NCI-H69 (cell line): ENCODE measurements at regions not wholly inside any gene's neighbourhood (a gene's known extent, or its start where the extent isn't known, plus 50 kb on each side); places are given as distances from the start of the nearest gene placed in this dataset.
A peak's percentile ranks its signal among the peaks of the same experiment; 100 is the strongest.

Experiments
- DNase-seq: peaks from one replicate; lab custom pipeline; 2025; lab: John Stamatoyannopoulos, UW

- DNase-seq, result no peak
Observed at GRCh38 chr4:10204401-10205058, 87.9 kb upstream of the WDR1 start.

- DNase-seq, result no peak
Observed at GRCh38 chr4:10203851-10204250, 87.3 kb upstream of the WDR1 start.

GRCh38 chr4:10201381-10202223, 85.0 kb upstream of the WDR1 start:
- DNase-seq, result no peak

- DNase-seq, result no peak
Observed at GRCh38 chr4:10200869-10201268, 84.3 kb upstream of the WDR1 start.

- DNase-seq, result no peak
Observed at GRCh38 chr4:10198365-10198764, 81.8 kb upstream of the WDR1 start.

DNA sequence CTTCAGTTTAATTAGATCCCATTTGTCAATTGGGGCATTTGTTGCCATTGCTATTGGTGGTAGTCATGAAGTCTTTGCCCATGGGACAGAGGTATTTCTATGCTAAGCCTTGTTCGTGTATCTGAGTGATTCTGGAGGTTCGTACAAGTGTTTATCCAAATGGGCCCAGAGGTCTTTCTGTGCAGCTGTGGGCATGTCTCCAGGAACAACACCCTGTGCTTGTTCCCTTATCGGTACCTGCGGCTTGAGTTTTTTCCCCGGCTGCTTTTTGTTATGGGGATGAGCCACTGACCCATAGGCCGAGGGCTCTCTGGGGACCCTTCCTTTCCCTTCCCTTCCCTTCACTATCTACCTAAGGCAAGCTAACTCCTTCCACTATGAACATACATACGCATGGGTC, 81.4 kb upstream of the WDR1 start:
- DNase-seq, result no peak

DNA sequence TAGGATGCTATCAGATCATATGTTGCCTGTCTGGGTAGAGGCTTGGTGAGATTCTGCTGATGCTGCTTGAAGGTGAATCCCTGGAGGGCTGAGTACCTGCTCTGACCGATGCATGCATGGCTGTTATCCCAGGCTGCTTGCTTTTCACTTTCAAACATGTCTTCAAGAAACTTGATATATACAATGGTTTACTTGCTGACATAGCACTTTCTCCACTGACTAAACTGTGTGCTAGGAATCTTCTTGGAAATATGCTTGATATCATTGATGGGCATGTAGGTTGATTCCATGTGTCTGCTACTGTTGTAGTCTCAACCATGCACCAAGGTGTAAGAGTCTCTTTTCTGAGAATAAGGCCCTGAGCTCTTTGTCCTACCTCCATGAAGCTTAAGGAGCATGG, 79.6 kb upstream of the WDR1 start:
- no peak for DNase-seq

DNA sequence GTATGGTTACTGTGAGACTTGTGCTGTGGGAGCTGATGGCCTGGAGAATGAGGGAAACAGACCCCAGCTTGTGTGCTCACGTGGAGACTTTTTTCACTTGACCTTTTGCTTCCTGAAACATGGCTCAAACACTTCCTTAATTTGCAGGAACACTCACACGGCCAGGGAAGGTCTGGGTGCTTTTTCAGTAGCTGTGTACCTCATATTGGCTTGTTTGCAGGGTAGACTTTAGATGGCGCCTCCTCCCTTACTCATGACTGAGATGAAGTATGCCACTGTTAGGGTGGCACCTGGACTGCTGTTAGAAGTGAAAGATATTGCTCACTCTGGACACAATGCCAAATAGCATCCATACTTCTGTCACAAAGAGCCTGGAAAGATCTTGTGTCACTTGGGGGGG, 75.7 kb upstream of the WDR1 start:
- no peak for DNase-seq

- DNase-seq, result no peak
Observed at GRCh38 chr4:10188400-10189004, 71.9 kb upstream of the WDR1 start.

GRCh38 chr4:10186228-10187214, 69.9 kb upstream of the WDR1 start:
- peak; percentile 0 for DNase-seq

GRCh38 chr4:10185518-10186227, 69.1 kb upstream of the WDR1 start:
- DNase-seq, result no peak

- DNase-seq, result no peak
Observed at GRCh38 chr4:10184501-10184938, 67.9 kb upstream of the WDR1 start.

- DNase-seq, result no peak
Observed at GRCh38 chr4:10184041-10184440, 67.4 kb upstream of the WDR1 start.

GRCh38 chr4:10183462-10183861, 66.9 kb upstream of the WDR1 start:
- DNase-seq, result no peak

GRCh38 chr4:10182446-10183424, 66.1 kb upstream of the WDR1 start:
- DNase-seq, result no peak

- no peak for DNase-seq
Observed at GRCh38 chr4:10181745-10182445, 65.3 kb upstream of the WDR1 start.

DNA sequence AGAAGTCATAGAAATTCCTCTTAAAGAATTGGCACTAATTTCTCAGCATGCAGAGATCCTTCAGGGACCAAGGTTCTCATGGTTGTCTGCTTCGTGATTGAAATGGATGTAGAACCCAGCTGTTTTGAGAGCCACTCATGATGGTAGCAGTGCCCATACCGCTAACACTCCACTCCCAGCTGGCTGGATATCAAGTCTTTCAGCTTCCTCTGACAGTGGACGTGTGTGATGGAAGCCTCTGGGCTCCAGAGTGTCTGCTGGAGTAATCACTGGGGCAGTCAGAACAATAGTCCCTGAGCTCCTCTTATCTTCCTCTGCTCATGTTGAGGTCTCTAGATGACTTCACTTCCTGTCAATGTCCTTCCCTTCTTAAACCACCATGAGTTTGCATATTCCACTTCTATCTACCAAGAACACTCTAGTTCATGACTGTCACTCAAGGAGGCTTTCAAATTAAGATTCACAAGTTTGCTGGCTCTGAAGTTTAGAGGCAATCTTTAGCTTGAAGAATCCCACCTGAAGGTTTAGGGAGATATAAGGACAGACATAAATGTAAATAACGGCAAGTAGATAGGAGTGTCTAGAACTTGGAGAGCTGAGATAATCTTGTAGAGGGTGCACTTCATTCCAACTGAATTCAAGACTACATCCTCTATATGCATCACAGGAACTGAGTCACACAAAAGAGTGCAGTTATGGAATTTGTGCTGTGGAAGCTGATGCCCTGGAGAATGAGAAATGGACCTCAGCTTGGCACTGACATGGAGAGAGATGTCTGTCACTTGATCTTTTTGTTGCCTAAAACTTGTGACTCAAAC, 64.5 kb upstream of the WDR1 start:
- no peak for DNase-seq

DNA sequence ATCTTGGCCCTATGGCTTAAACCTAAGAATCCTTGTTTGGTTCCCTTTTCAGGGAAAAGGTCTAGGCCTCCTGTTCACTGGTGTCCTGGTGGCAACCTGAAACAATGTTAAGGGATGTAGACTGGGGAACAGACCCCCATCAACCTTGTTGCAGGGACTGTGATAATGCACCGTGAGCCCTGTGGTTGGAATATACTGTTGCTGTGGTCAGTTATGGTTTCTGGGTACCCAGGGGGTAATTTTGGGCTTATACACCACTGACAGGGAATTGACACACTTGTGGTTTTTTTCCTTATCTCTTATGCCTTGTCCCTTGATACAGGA, 64.0 kb upstream of the WDR1 start:
- DNase-seq, result no peak
